Activated T-cell treated with anti-CD3 and anti-CD28 coated beads, Interleukin-2, amount 50 U/mL, for 72 hours (primary cell): ENCODE measurements at regions not wholly inside any gene's neighbourhood (a gene's known extent, or its start where the extent isn't known, plus 50 kb on each side); places are given as distances from the start of the nearest gene placed in this dataset.
A peak's percentile ranks its signal among the peaks of the same experiment; 100 is the strongest.
"Not testable (repeated sequence)": the region's sequence is repeated elsewhere in the genome, so short reads cannot be mapped to it uniquely, and the experiment has no call there.

Experiments
- ATAC-seq, 2 donors: fragments of 150-1000 bp; cut with Tn5 transposase; replicated peaks in 1 of 2; 2 replicates each; pipeline ENCODE4 v1.10.0; 2021; ENCODE audit warnings: moderate library complexity in 2 of 2, mild to moderate bottlenecking in 1 of 2
- DNase-seq, 2 donors: peaks; one replicate each; pipeline ENCODE4 v3.0.0; 2021 to 2022; ENCODE audit warnings: mixed read lengths in 1 of 2
- H3K27ac Mint-ChIP-seq: one replicate; pipeline ENCODE4 v1.8.0; 2022; ENCODE audit warnings: mild to moderate bottlenecking, moderate library complexity, mixed read lengths
- H3K27me3 Mint-ChIP-seq: one replicate; pipeline ENCODE4 v1.8.0; 2022; ENCODE audit warnings: low read depth, mixed read lengths
- H3K36me3 Mint-ChIP-seq, 2 donors: one replicate each; pipeline ENCODE4 v1.8.0; 2022; ENCODE audit warnings: mixed read lengths in 2 of 2, mild to moderate bottlenecking in 1 of 2; ENCODE audit not compliant: insufficient read depth in 2 of 2
- H3K4me1 Mint-ChIP-seq: one replicate; pipeline ENCODE4 v1.8.0; 2022; ENCODE audit warnings: low read depth, mixed read lengths
- H3K4me3 Mint-ChIP-seq, 2 donors: one replicate each; pipeline ENCODE4 v1.8.0; 2022; ENCODE audit warnings: mild to moderate bottlenecking in 2 of 2, mixed read lengths in 2 of 2, moderate library complexity in 2 of 2
- H3K9me3 Mint-ChIP-seq, 2 donors: one replicate each; pipeline ENCODE4 v1.8.0; 2022; ENCODE audit warnings: mixed read lengths in 2 of 2

- Mint-ChIP-seq H3K4me3 (no peak overlapping the region), H3K27me3 (no peaks in the 10 kb centered on the region), H3K27ac (no peak overlapping the region), H3K36me3 (peaks cover 0 to 4% of the 10 kb centered on the region in 2 donors), H3K9me3 (peaks cover 4 to 16% of the 10 kb centered on the region in 2 donors), H3K4me1 (no peaks in the 10 kb centered on the region)
- DNase-seq (no peak), ATAC-seq (no peak)
Observed at GRCh38 chr7:19520392-19520791, 188.4 kb downstream of the POLR1F start.

DNA sequence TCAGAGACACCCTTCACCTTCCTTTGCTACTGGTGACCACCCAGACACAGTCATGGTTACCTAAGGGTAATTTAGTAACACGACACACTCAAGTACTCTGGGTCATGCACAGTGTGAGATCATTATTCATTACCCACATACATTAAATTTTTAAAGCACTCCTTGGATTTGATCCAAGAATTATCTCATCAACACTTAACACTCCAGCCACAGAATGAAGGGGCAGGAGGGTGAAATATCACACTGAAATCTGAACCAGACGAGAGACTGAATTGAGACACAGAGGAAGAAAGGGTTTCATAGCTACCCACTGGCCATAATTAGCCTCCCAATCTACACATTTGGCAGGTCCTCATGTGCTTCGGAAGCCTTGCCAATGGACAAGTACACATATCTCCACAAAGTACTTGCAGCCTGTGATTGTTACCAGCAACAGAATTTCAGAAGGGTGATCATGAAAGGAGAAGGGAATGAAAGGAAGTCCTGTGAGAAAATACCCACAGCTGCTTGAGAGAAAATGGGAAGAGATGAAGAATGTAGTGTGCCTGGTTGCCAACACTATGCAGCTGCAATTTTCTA lies 189.3 kb downstream of the POLR1F start:
- H3K36me3 Mint-ChIP-seq, result peaks cover 0 to 4% of the 10 kb centered on the region in 2 donors
- peaks cover 4 to 16% of the 10 kb centered on the region in 2 donors for H3K9me3 Mint-ChIP-seq
- ATAC-seq, result no peak
- DNase-seq, result no peak
- no peak overlapping the region for H3K4me3 Mint-ChIP-seq
- no peaks in the 10 kb centered on the region for H3K4me1 Mint-ChIP-seq
- H3K27me3 Mint-ChIP-seq, result no peaks in the 10 kb centered on the region
- no peak overlapping the region for H3K27ac Mint-ChIP-seq

- not testable (repeated sequence) for H3K27me3 Mint-ChIP-seq, H3K36me3 Mint-ChIP-seq, H3K4me1 Mint-ChIP-seq, ATAC-seq, H3K27ac Mint-ChIP-seq, H3K4me3 Mint-ChIP-seq, DNase-seq
- peaks cover 4 to 16% of the 10 kb centered on the region in 2 donors for H3K9me3 Mint-ChIP-seq
Observed at GRCh38 chr7:19517546-19517945, 191.3 kb downstream of the POLR1F start.

GRCh38 chr7:19508821-19509220 lies 200.0 kb downstream of the POLR1F start:
- no peaks in the 10 kb centered on the region for H3K4me1 Mint-ChIP-seq
- ATAC-seq (no peak), DNase-seq (no peak)
- H3K36me3 Mint-ChIP-seq, result no peaks in the 10 kb centered on the region
- H3K27ac Mint-ChIP-seq, result no peak overlapping the region
- no peaks in the 10 kb centered on the region for H3K27me3 Mint-ChIP-seq
- no peaks in the 10 kb centered on the region for H3K9me3 Mint-ChIP-seq
- no peak overlapping the region for H3K4me3 Mint-ChIP-seq

- Mint-ChIP-seq H3K4me3 (no peak overlapping the region), H3K9me3 (no peaks in the 10 kb centered on the region), H3K27me3 (no peaks in the 10 kb centered on the region), H3K27ac (no peak overlapping the region), H3K4me1 (no peaks in the 10 kb centered on the region), H3K36me3 (no peaks in the 10 kb centered on the region)
- ATAC-seq (no peak), DNase-seq (no peak)
Observed at GRCh38 chr7:19508124-19508523, 200.7 kb downstream of the POLR1F start.

GRCh38 chr7:19491821-19492452 lies 216.9 kb downstream of the POLR1F start:
- Mint-ChIP-seq H3K36me3 (no peaks in the 10 kb centered on the region), H3K4me1 (no peaks in the 10 kb centered on the region), H3K27ac (no peak overlapping the region), H3K27me3 (no peaks in the 10 kb centered on the region), H3K4me3 (no peak overlapping the region), H3K9me3 (peaks cover 0 to 2% of the 10 kb centered on the region in 2 donors)
- DNase-seq (peak in 1 of 2 donors; percentile 6), ATAC-seq (no peak)

- Mint-ChIP-seq H3K9me3 (peaks cover 0 to 2% of the 10 kb centered on the region in 2 donors), H3K36me3 (no peaks in the 10 kb centered on the region), H3K27ac (no peak overlapping the region), H3K4me1 (no peaks in the 10 kb centered on the region), H3K4me3 (no peak overlapping the region), H3K27me3 (no peaks in the 10 kb centered on the region)
- ATAC-seq (no peak), DNase-seq (no peak)
Observed at GRCh38 chr7:19491371-19491770, 217.5 kb downstream of the POLR1F start.

- H3K36me3 Mint-ChIP-seq, result no peaks in the 10 kb centered on the region
- H3K4me3 Mint-ChIP-seq, result no peak overlapping the region
- H3K9me3 Mint-ChIP-seq, result no peaks in the 10 kb centered on the region
- DNase-seq (no peak), ATAC-seq (no peak)
- H3K27me3 Mint-ChIP-seq, result no peaks in the 10 kb centered on the region
- no peaks in the 10 kb centered on the region for H3K4me1 Mint-ChIP-seq
- no peak overlapping the region for H3K27ac Mint-ChIP-seq
Observed at GRCh38 chr7:19489162-19489820, 219.5 kb downstream of the POLR1F start.

GRCh38 chr7:19488056-19488455 lies 220.8 kb downstream of the POLR1F start:
- no peak overlapping the region for H3K4me3 Mint-ChIP-seq
- ATAC-seq (no peak), DNase-seq (no peak)
- no peaks in the 10 kb centered on the region for H3K27me3 Mint-ChIP-seq
- no peaks in the 10 kb centered on the region for H3K4me1 Mint-ChIP-seq
- no peak overlapping the region for H3K27ac Mint-ChIP-seq
- H3K36me3 Mint-ChIP-seq, result no peaks in the 10 kb centered on the region
- H3K9me3 Mint-ChIP-seq, result no peaks in the 10 kb centered on the region

DNA sequence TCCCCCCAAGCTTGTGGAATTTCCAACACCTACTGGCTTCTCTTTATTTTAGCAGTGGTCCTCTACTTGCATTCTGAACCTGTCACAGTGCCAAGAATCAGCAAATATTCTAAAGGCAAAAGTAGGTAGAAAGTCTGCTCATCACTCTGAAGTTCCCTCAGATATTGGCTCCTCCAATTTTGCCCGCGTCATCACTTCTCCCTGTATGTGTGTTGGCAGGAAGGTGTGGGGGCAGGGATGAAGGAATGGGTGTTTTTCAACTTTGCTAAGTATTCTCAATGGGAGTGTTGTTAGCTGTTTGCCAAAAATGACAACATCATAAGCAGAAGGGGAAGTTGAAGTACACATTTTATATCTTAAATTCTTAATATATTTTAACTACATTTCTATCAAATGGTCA lies 226.2 kb downstream of the POLR1F start:
- H3K27ac Mint-ChIP-seq, result no peak overlapping the region
- no peak for ATAC-seq
- H3K4me1 Mint-ChIP-seq, result no peaks in the 10 kb centered on the region
- no peaks in the 10 kb centered on the region for H3K36me3 Mint-ChIP-seq
- H3K4me3 Mint-ChIP-seq, result no peak overlapping the region
- no peak for DNase-seq
- no peaks in the 10 kb centered on the region for H3K27me3 Mint-ChIP-seq
- H3K9me3 Mint-ChIP-seq, result peaks cover 0 to 5% of the 10 kb centered on the region in 2 donors

GRCh38 chr7:19480383-19480782 lies 228.5 kb downstream of the POLR1F start:
- H3K9me3 Mint-ChIP-seq, result peaks cover 2 to 7% of the 10 kb centered on the region in 2 donors
- no peaks in the 10 kb centered on the region for H3K36me3 Mint-ChIP-seq
- no peak overlapping the region for H3K4me3 Mint-ChIP-seq
- no peaks in the 10 kb centered on the region for H3K4me1 Mint-ChIP-seq
- H3K27me3 Mint-ChIP-seq, result no peaks in the 10 kb centered on the region
- H3K27ac Mint-ChIP-seq, result no peak overlapping the region
- ATAC-seq (no peak), DNase-seq (no peak)

- no peaks in the 10 kb centered on the region for H3K36me3 Mint-ChIP-seq
Observed at GRCh38 chr7:19470031-19470430, 238.8 kb downstream of the POLR1F start.

GRCh38 chr7:19465861-19466260 lies 243.0 kb downstream of the POLR1F start:
- ATAC-seq (no peak), DNase-seq (no peak)
- Mint-ChIP-seq H3K27ac (no peak overlapping the region), H3K4me3 (no peak overlapping the region), H3K9me3 (peaks cover 0 to 3% of the 10 kb centered on the region in 2 donors), H3K36me3 (peaks cover 0 to 1% of the 10 kb centered on the region in 2 donors), H3K4me1 (no peaks in the 10 kb centered on the region), H3K27me3 (no peaks in the 10 kb centered on the region)

More at GRCh38 chr7:19470031-19470430, 238.8 kb downstream of the POLR1F start:
- no peak for DNase-seq
- no peaks in the 10 kb centered on the region for H3K4me1 Mint-ChIP-seq
- H3K27ac Mint-ChIP-seq, result no peak overlapping the region
- no peaks in the 10 kb centered on the region for H3K27me3 Mint-ChIP-seq
- H3K4me3 Mint-ChIP-seq, result no peak overlapping the region
- H3K9me3 Mint-ChIP-seq, result no peaks in the 10 kb centered on the region
- no peak for ATAC-seq
